ENCODE measurements at regions not wholly inside any gene's neighbourhood (a gene's known extent, or its start where the extent isn't known, plus 50 kb on each side); places are given as distances from the start of the nearest gene placed in this dataset.
"Not testable (repeated sequence)": the region's sequence is repeated elsewhere in the genome, so short reads cannot be mapped to it uniquely, and the experiment has no call there.

DNA sequence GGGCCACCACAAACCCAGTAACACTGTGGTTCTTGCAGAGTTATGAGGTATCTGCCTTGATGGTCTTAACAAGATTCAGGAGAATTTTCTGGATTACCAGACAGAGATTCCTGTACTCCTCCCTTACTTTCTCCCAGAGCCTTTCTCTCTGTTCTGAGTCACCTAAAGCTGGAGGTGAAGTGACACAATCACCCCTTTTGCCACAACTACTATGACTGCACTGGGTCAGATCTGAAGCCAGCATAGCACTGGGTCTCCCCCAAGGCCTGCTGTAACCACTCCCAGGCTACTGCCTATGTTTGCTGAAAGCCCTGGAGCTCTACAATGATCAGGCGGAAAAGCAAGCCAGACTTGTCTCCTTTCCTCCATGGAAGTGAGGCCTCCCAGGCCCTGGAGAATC, 156.7 kb upstream of the NEGR1 start:
- FAIRE-seq: no peak
- no peak for DNase-seq (ENCODE audit: insufficient read length, low spot score)
- TF ChIP-seq TAF1 (IDR thresholded peaks at IDR 0.05; ENCODE audit: low read depth, low read length) (no peak), POLR2AphosphoS5 (IDR thresholded peaks at IDR 0.05; ENCODE audit: low read depth, low read length) (no peak), POLR2A (IDR thresholded peaks at IDR 0.05; ENCODE audit: low read depth, low read length) (no peak), POU2F2 (IDR thresholded peaks at IDR 0.05; ENCODE audit: low read depth, low read length) (no peak), PAX5 (IDR thresholded peaks at IDR 0.05; ENCODE audit: insufficient read depth, low read length, severe bottlenecking) (no peak), SPI1 (IDR thresholded peaks at IDR 0.05; ENCODE audit: low read depth, low read length) (no peak)

DNA sequence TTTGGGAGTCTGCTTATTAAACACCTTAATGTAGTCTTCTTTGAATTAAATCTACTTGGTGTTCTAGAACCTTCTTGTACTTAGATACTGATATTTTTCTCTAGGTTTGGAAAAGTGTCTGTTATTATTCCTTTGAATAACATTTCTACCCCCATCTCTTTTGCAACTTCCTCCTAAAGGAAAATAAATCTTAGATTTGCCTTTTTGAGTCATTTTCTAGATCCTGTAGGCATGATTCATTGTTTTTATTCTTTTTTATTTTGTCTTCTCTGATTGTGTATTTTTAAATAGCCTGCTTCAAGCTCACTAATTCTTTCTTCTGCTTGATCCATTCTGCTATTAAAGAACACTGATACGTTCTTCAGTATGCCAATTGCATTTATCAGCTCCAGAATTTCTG, 155.9 kb upstream of the NEGR1 start:
- TF ChIP-seq POU2F2 (IDR thresholded peaks at IDR 0.05; ENCODE audit: low read depth, low read length): no peak
- TF ChIP-seq TAF1 (IDR thresholded peaks at IDR 0.05; ENCODE audit: low read depth, low read length): no peak
- TF ChIP-seq POLR2A (IDR thresholded peaks at IDR 0.05; ENCODE audit: low read depth, low read length): no peak
- no peak for TF ChIP-seq POLR2AphosphoS5 (IDR thresholded peaks at IDR 0.05; ENCODE audit: low read depth, low read length)
- TF ChIP-seq SPI1 (IDR thresholded peaks at IDR 0.05; ENCODE audit: low read depth, low read length): no peak
- no peak for TF ChIP-seq PAX5 (IDR thresholded peaks at IDR 0.05; ENCODE audit: insufficient read depth, low read length, severe bottlenecking)
- no peak for DNase-seq (ENCODE audit: insufficient read length, low spot score)
- FAIRE-seq: no peak

DNA sequence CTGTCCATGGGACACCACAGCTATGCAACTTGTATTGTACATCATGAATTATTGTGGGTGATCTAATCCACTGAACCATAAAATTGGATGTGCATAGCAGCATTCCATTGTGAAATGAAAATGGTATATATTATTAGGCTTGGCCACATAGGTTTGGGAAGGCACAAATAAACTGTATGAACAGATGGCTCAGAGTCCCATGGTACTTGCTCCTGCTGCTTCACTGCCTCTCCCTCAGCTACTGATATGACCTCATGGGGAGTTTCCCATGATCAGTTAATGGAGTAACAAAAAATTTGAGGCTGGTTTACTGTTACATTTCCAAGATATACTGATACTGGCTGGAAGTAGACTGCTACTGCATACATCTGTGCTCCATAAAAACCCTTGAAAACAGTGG, 152.7 kb upstream of the NEGR1 start:
- no peak for FAIRE-seq

DNA sequence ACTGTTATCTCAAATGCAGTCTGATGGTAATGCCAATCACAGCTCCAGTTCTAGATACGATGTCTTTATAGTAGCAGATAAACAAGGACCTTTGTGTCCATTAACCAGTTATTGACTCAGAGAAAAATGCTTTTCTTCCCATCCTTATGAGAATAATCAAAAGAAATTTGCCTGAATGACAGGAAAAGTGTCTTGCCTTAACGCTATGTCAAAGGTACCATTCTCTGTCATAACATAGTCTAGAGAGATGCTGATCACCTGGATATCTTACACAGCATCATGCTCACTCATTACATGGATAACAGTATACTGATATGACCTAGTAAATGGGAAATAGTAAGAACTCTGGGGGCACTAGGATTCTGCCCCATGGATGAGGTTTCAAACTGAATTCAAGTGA, 151.7 kb upstream of the NEGR1 start:
- FAIRE-seq (no peak), DNase-seq (ENCODE audit: insufficient read length, low spot score) (no peak)
- TF ChIP-seq POLR2A (IDR thresholded peaks at IDR 0.05; ENCODE audit: low read depth, low read length) (no peak), PAX5 (IDR thresholded peaks at IDR 0.05; ENCODE audit: insufficient read depth, low read length, severe bottlenecking) (no peak), TAF1 (IDR thresholded peaks at IDR 0.05; ENCODE audit: low read depth, low read length) (no peak), POU2F2 (IDR thresholded peaks at IDR 0.05; ENCODE audit: low read depth, low read length) (no peak), SPI1 (IDR thresholded peaks at IDR 0.05; ENCODE audit: low read depth, low read length) (no peak), POLR2AphosphoS5 (IDR thresholded peaks at IDR 0.05; ENCODE audit: low read depth, low read length) (no peak)

More for the DNA sequence above, 152.7 kb upstream of the NEGR1 start:
- DNase-seq (ENCODE audit: insufficient read length, low spot score): no peak
- no peak for TF ChIP-seq POLR2AphosphoS5 (IDR thresholded peaks at IDR 0.05; ENCODE audit: low read depth, low read length)
- no peak for TF ChIP-seq TAF1 (IDR thresholded peaks at IDR 0.05; ENCODE audit: low read depth, low read length)

DNA sequence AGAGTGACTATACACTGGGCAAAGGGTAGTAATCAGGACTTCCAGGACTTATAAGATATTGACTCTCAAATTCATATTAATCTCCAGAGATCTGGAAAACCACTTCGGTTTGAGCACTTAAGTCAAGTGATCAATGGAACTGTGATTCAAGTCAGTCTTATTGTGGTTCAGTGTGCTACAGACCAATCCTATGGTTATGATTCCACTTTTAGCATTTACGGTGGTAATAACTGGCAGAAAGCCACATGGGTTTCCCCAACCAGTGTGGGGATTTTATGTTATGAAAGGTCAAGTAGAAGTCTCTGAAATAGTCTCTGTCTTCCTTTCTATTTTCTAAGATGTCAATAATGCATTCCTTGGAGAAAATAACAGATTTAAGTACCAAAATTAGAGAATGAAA, 151.3 kb upstream of the NEGR1 start:
- no peak for TF ChIP-seq PAX5 (IDR thresholded peaks at IDR 0.05; ENCODE audit: insufficient read depth, low read length, severe bottlenecking)
- no peak for TF ChIP-seq POLR2AphosphoS5 (IDR thresholded peaks at IDR 0.05; ENCODE audit: low read depth, low read length)
- no peak for TF ChIP-seq SPI1 (IDR thresholded peaks at IDR 0.05; ENCODE audit: low read depth, low read length)
- TF ChIP-seq POU2F2 (IDR thresholded peaks at IDR 0.05; ENCODE audit: low read depth, low read length): no peak
- no peak for TF ChIP-seq POLR2A (IDR thresholded peaks at IDR 0.05; ENCODE audit: low read depth, low read length)
- no peak for TF ChIP-seq TAF1 (IDR thresholded peaks at IDR 0.05; ENCODE audit: low read depth, low read length)
- DNase-seq (ENCODE audit: insufficient read length, low spot score) (no peak), FAIRE-seq (no peak)

DNA sequence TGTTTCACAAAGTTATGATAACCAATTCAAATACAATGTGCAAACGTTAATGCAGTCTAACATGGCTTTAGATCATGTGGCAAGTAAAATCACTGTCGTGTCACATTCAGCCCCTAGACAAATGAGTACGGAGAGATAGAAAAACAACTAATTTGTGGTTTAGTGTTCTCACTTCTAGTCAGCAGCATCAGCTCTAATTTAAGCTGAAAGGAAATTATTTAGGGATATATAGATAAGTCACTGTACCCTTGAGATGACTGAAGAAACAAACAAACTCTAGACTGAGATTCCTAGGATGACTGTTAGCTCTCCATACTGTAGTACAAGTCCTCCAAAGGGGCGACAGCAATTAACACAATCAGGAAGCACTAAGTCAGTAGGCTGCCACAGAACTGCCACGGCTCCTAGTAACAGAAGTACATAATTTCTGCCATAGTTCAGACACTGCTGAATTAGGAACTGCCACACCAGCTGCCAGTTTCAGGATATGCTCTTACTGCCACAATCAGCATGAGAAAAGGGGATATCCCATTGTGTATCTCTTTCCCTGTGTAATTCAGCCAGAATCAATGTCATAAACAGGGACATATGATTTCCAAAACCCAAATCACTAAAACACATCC, 150.4 kb upstream of the NEGR1 start:
- TF ChIP-seq POLR2AphosphoS5 (IDR thresholded peaks at IDR 0.05; ENCODE audit: low read depth, low read length) (no peak), POU2F2 (IDR thresholded peaks at IDR 0.05; ENCODE audit: low read depth, low read length) (no peak), TAF1 (IDR thresholded peaks at IDR 0.05; ENCODE audit: low read depth, low read length) (no peak), POLR2A (IDR thresholded peaks at IDR 0.05; ENCODE audit: low read depth, low read length) (no peak), SPI1 (IDR thresholded peaks at IDR 0.05; ENCODE audit: low read depth, low read length) (no peak), PAX5 (IDR thresholded peaks at IDR 0.05; ENCODE audit: insufficient read depth, low read length, severe bottlenecking) (no peak)
- FAIRE-seq (no peak), DNase-seq (ENCODE audit: insufficient read length, low spot score) (no peak)

DNA sequence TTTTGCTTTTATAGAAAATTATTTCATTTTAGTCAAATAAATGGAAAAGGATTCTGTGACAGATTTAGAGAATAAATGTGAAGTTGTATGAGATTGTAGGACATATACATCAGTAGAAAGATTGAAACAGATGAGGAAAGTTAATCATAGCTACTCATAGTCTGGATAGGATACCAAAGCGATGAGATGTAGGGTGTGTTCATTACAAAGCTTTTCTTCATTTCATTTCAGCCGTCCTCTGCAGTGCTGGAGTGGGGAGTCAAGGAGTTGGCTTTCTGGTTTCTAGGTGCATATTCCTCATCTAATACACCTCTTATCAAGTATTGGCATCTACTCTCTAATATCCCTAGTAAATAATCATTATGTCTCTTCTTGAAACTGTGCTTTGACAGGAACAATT, 149.5 kb upstream of the NEGR1 start:
- no peak for TF ChIP-seq POU2F2 (IDR thresholded peaks at IDR 0.05; ENCODE audit: low read depth, low read length)
- no peak for TF ChIP-seq SPI1 (IDR thresholded peaks at IDR 0.05; ENCODE audit: low read depth, low read length)
- no peak for TF ChIP-seq POLR2A (IDR thresholded peaks at IDR 0.05; ENCODE audit: low read depth, low read length)
- TF ChIP-seq POLR2AphosphoS5 (IDR thresholded peaks at IDR 0.05; ENCODE audit: low read depth, low read length): no peak
- TF ChIP-seq PAX5 (IDR thresholded peaks at IDR 0.05; ENCODE audit: insufficient read depth, low read length, severe bottlenecking): no peak
- FAIRE-seq (no peak), DNase-seq (ENCODE audit: insufficient read length, low spot score) (no peak)

DNA sequence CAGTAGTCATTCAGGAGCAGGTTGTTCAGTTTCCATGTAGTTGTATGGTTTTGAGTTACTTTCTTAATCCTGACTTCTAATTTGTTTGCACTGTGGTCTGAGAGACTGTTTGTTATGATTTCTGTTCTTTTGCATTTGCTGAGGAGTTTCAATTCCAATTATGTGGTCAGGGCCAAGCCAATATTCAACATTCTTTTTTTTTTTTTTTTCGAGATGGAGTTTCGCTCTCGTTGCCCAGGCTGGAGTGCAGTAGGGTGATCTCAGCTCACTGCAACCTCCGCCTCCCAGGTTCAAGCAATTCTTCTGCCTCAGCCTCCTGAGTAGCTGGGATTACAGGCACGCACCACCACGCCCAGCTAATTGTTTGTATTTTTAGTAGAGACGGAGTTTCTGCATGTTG, 145.9 kb upstream of the NEGR1 start:
- not testable (repeated sequence) for DNase-seq (ENCODE audit: insufficient read length, low spot score); FAIRE-seq

DNA sequence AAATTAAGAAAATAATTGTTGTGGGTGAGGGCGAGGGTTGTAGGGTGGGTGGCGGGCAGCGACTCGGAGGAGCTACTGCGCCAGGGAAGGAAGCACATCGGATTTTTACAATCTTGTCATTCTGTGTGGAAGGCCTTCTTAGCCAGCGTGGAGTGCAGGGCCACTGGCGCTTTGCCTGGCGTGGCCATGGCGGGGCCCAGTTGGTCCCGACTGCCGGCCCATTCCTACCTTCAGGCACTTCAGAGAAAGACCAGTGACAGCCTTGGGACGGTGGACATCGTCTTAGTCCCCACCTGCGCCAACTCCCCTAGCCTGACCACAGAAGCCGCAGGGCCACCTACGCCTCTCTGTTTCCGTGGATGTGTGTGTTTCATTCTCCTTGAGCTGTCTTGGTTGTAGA, 136.9 kb upstream of the NEGR1 start:
- no peak for FAIRE-seq

DNA sequence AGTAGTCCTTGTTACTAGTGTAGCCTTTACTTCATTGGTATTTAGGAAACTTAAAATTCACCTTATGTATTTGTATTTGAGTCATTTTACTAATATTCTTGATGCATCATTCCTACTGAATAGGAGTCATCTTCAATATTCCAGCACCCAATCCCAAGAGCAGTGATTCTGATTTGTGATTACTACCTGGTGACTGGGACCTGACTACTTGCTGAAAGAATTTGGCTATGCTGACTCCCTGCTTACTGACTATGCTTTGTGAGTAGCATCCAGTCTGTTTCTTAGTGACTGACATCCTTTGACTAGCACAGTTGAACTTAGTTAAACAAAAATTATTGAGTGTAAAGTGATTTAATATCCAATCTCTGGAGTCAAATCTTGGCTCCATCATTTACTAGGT, 129.9 kb upstream of the NEGR1 start:
- DNase-seq (ENCODE audit: insufficient read length, low spot score) (no peak), FAIRE-seq (no peak)
- no peak for TF ChIP-seq POLR2AphosphoS5 (IDR thresholded peaks at IDR 0.05; ENCODE audit: low read depth, low read length)
- no peak for TF ChIP-seq PAX5 (IDR thresholded peaks at IDR 0.05; ENCODE audit: insufficient read depth, low read length, severe bottlenecking)
- TF ChIP-seq SPI1 (IDR thresholded peaks at IDR 0.05; ENCODE audit: low read depth, low read length): no peak
- no peak for TF ChIP-seq POU2F2 (IDR thresholded peaks at IDR 0.05; ENCODE audit: low read depth, low read length)
- no peak for TF ChIP-seq POLR2A (IDR thresholded peaks at IDR 0.05; ENCODE audit: low read depth, low read length)
- TF ChIP-seq TAF1 (IDR thresholded peaks at IDR 0.05; ENCODE audit: low read depth, low read length): no peak

More for the DNA sequence above, 136.9 kb upstream of the NEGR1 start:
- no peak for DNase-seq (ENCODE audit: insufficient read length, low spot score)
- TF ChIP-seq POU2F2 (IDR thresholded peaks at IDR 0.05; ENCODE audit: low read depth, low read length): no peak
- no peak for TF ChIP-seq SPI1 (IDR thresholded peaks at IDR 0.05; ENCODE audit: low read depth, low read length)
- no peak for TF ChIP-seq PAX5 (IDR thresholded peaks at IDR 0.05; ENCODE audit: insufficient read depth, low read length, severe bottlenecking)
- no peak for TF ChIP-seq TAF1 (IDR thresholded peaks at IDR 0.05; ENCODE audit: low read depth, low read length)
- TF ChIP-seq POLR2AphosphoS5 (IDR thresholded peaks at IDR 0.05; ENCODE audit: low read depth, low read length): no peak
- no peak for TF ChIP-seq POLR2A (IDR thresholded peaks at IDR 0.05; ENCODE audit: low read depth, low read length)
